ENCODE measurements at regions not wholly inside any gene's neighbourhood (a gene's known extent, or its start where the extent isn't known, plus 50 kb on each side); places are given as distances from the start of the nearest gene placed in this dataset.
"Not testable (repeated sequence)": the region's sequence is repeated elsewhere in the genome, so short reads cannot be mapped to it uniquely, and the experiment has no call there.

DNA sequence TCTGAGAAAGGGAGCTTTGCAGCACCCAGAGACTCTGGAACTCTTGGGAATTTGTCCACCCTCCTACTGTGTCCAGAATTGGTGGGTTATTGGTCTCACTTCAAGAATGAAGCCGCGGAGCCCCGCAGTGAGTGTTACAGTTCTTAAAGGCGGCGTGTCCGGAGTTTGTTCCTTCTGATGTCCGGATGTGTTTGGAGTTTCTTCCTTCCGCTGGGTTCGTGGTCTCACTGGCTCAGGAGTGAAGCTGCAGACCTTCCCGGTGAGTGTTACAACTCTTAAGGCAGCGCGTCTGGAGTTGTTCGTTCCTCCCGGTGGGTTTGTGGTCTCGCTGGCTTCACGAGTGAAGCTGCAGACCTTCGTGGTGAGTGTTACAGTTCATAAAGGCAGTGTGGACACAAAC is 824.7 kb downstream of the LRRTM4 start:
- H3K36me3 ChIP-seq (ENCODE audit: insufficient read depth, low read length); H3K27me3 ChIP-seq (ENCODE audit: insufficient read depth, low read length); H3K4me3 ChIP-seq (ENCODE audit: low read length); H3K9me3 ChIP-seq (ENCODE audit: low read length); H3K4me1 ChIP-seq (ENCODE audit: insufficient read depth, low read length); H2AFZ ChIP-seq (ENCODE audit: low read depth, low read length): not testable (repeated sequence)

DNA sequence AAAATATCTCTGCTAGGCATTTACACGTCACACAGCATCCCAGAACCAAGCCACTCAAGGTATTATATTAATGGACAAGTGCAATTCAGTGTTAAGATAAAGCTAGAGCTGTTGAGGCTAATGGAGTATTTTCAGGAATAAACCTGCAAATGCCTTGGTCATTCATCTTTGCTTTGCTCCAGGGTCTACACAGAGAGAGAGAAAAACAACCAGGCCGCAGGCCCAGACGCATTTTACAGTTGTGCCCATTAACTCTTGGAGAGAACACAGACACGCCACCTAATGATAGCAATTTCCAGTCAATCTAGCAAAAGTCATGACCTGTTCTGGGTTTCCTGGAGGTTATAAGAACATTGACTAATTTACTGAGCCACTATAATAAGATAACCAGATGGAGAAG is 829.3 kb downstream of the LRRTM4 start:
- Histone ChIP-seq H2AFZ (ENCODE audit: low read depth, low read length) (no peak overlapping the region), H3K4me3 (ENCODE audit: low read length) (no peak overlapping the region), H3K4me1 (ENCODE audit: insufficient read depth, low read length) (no peaks in the 10 kb centered on the region), H3K9me3 (ENCODE audit: low read length) (no peaks in the 10 kb centered on the region), H3K36me3 (ENCODE audit: insufficient read depth, low read length) (no peaks in the 10 kb centered on the region), H3K27me3 (ENCODE audit: insufficient read depth, low read length) (no peaks in the 10 kb centered on the region)

DNA sequence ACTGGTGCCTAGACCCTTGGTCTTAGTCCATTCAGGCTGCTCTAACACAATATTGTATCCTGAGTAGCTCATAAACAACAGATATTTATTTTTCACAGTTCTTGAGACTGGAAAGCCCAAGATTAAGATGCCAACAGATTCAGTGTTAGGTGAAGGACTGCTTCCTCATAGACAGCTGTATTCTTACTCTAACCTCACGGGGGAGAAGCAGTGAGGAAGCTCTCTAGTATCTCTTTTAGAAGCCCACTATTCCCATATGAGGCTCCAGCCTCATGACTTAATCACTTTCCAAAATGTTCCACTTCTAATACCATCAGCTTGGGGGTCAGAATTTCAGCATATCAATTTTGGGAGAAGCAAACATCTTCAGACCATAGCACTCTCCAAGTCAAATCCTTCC is 833.4 kb downstream of the LRRTM4 start:
- H3K9me3 ChIP-seq (ENCODE audit: low read length) = no peaks in the 10 kb centered on the region

DNA sequence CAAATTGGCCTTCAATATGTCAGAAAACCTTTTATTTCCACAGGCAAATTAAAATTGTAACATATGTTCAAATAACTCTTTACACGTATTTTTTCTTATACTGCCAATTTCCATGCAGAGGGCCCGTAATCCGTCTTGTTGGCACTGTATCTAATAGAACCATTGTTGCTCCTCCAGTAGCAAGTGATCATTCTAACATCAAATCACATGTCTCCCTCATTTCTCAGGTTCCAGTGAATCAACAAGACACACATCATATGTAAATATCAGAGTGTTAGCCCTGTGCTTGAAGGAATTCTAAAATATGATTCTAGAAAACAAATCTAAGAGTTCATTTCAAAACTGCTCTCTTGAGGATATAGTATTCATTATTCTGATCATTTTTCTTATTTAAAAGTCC is 834.3 kb downstream of the LRRTM4 start:
- Histone ChIP-seq H3K4me3 (ENCODE audit: low read length) (no peak overlapping the region), H3K4me1 (ENCODE audit: insufficient read depth, low read length) (no peaks in the 10 kb centered on the region)

More for the DNA sequence above, 833.4 kb downstream of the LRRTM4 start:
- no peaks in the 10 kb centered on the region for H3K4me1 ChIP-seq (ENCODE audit: insufficient read depth, low read length)
- no peak overlapping the region for H2AFZ ChIP-seq (ENCODE audit: low read depth, low read length)
- H3K27me3 ChIP-seq (ENCODE audit: insufficient read depth, low read length) = peaks cover 2% of the 10 kb centered on the region
- H3K36me3 ChIP-seq (ENCODE audit: insufficient read depth, low read length) = no peaks in the 10 kb centered on the region
- no peak overlapping the region for H3K4me3 ChIP-seq (ENCODE audit: low read length)

DNA sequence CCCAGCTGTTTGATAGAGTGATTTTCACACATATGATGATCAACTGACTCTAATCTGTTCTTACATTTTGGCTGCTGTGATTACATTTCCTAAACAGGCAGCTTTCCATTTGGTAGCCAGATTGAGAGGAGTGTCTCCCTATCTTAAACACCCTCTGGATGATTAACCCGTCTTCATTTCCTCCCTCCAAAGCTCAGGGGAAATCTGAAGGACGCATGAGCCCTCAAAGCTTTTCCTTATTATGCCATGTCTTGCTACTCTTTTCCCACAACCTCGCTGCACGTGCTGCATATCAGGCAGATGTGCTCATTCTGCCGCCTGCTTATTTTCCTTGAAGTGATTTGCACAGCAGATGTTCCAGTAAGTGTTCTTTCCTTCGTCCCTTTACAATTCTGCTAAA is 837.4 kb downstream of the LRRTM4 start:
- no peaks in the 10 kb centered on the region for H3K4me1 ChIP-seq (ENCODE audit: insufficient read depth, low read length)
- H3K4me3 ChIP-seq (ENCODE audit: low read length) = no peak overlapping the region
- H3K36me3 ChIP-seq (ENCODE audit: insufficient read depth, low read length) = no peaks in the 10 kb centered on the region
- H3K27me3 ChIP-seq (ENCODE audit: insufficient read depth, low read length) = peaks cover 2% of the 10 kb centered on the region
- H3K9me3 ChIP-seq (ENCODE audit: low read length) = no peaks in the 10 kb centered on the region
- no peak overlapping the region for H2AFZ ChIP-seq (ENCODE audit: low read depth, low read length)

More for the DNA sequence above, 834.3 kb downstream of the LRRTM4 start:
- Histone ChIP-seq H3K9me3 (ENCODE audit: low read length) (no peaks in the 10 kb centered on the region), H2AFZ (ENCODE audit: low read depth, low read length) (no peak overlapping the region), H3K36me3 (ENCODE audit: insufficient read depth, low read length) (no peaks in the 10 kb centered on the region), H3K27me3 (ENCODE audit: insufficient read depth, low read length) (peaks cover 2% of the 10 kb centered on the region)

DNA sequence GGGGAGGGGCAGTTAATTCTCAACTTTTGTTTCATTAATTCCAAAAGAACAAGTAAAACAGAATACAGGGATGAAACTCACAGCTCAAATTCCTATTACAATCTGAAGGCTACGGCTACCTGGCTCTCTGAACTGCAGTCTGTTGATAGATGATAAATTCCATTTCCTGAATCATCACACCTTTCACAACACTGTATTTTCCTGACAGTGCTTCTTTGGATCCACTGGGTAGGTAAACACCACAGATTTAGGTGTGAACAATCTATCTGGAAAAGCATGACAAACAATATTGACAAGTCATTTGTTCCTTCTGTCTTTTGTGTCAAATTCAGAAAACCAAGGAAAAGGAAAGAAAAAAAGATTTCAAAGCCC is 843.2 kb downstream of the LRRTM4 start:
- Histone ChIP-seq H3K9me3 (ENCODE audit: low read length) (no peaks in the 10 kb centered on the region), H2AFZ (ENCODE audit: low read depth, low read length) (no peak overlapping the region), H3K4me1 (ENCODE audit: insufficient read depth, low read length) (no peaks in the 10 kb centered on the region), H3K27me3 (ENCODE audit: insufficient read depth, low read length) (no peaks in the 10 kb centered on the region), H3K36me3 (ENCODE audit: insufficient read depth, low read length) (no peaks in the 10 kb centered on the region), H3K4me3 (ENCODE audit: low read length) (no peak overlapping the region)

DNA sequence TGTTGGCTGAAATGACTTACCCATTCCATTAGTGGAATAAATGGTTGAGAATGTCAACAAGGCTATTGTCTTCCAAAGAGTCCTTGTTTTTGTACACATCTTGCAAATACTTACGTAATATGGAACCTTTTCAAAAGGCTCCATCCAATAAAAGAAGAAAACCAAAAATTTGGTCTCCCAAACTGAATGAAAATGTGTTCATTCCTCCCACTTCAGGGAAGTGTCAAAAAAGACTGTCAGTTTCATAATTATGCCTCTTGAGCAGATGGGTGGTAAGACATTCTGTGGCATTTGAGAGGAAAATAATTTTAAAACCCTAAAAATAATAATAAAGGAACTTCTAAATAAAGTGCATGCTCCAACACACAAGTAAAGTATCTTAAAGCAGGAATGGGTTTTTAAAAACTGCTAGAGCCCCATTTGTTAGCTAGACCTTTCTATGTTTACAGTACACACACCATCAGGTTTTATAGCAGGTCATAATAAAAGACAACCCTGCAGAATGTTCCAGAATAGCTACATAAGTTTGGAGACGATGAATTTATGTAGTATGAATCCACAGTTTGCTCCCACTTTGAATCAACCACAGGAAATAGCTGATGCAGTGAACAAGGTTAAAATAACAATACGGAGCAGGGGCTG is 843.7 kb downstream of the LRRTM4 start:
- Histone ChIP-seq H3K4me3 (ENCODE audit: low read length) (no peak overlapping the region), H3K4me1 (ENCODE audit: insufficient read depth, low read length) (no peaks in the 10 kb centered on the region), H3K9me3 (ENCODE audit: low read length) (no peaks in the 10 kb centered on the region), H2AFZ (ENCODE audit: low read depth, low read length) (no peak overlapping the region), H3K27me3 (ENCODE audit: insufficient read depth, low read length) (no peaks in the 10 kb centered on the region), H3K36me3 (ENCODE audit: insufficient read depth, low read length) (no peaks in the 10 kb centered on the region)

- no peaks in the 10 kb centered on the region for H3K27me3 ChIP-seq (ENCODE audit: insufficient read depth, low read length)
- no peaks in the 10 kb centered on the region for H3K36me3 ChIP-seq (ENCODE audit: insufficient read depth, low read length)
- no peak overlapping the region for H3K4me3 ChIP-seq (ENCODE audit: low read length)
- no peak overlapping the region for H2AFZ ChIP-seq (ENCODE audit: low read depth, low read length)
- H3K4me1 ChIP-seq (ENCODE audit: insufficient read depth, low read length) = no peaks in the 10 kb centered on the region
- no peaks in the 10 kb centered on the region for H3K9me3 ChIP-seq (ENCODE audit: low read length)
These were observed 847.0 kb downstream of the LRRTM4 start for GRCh38 chr2:76675212-76675611.

GRCh38 chr2:76672798-76673197 is 849.4 kb downstream of the LRRTM4 start:
- no peak overlapping the region for H3K4me3 ChIP-seq (ENCODE audit: low read length)
- no peaks in the 10 kb centered on the region for H3K27me3 ChIP-seq (ENCODE audit: insufficient read depth, low read length)
- no peaks in the 10 kb centered on the region for H3K9me3 ChIP-seq (ENCODE audit: low read length)
- peaks cover under 1% of the 10 kb centered on the region for H3K4me1 ChIP-seq (ENCODE audit: insufficient read depth, low read length)
- H3K36me3 ChIP-seq (ENCODE audit: insufficient read depth, low read length) = no peaks in the 10 kb centered on the region
- no peak overlapping the region for H2AFZ ChIP-seq (ENCODE audit: low read depth, low read length)

GRCh38 chr2:76669966-76670465 is 852.2 kb downstream of the LRRTM4 start:
- no peak overlapping the region for H3K4me3 ChIP-seq (ENCODE audit: low read length)
- H2AFZ ChIP-seq (ENCODE audit: low read depth, low read length) = no peak overlapping the region
- H3K36me3 ChIP-seq (ENCODE audit: insufficient read depth, low read length) = no peaks in the 10 kb centered on the region
- H3K9me3 ChIP-seq (ENCODE audit: low read length) = no peaks in the 10 kb centered on the region
- H3K4me1 ChIP-seq (ENCODE audit: insufficient read depth, low read length) = peaks cover 3% of the 10 kb centered on the region
- no peaks in the 10 kb centered on the region for H3K27me3 ChIP-seq (ENCODE audit: insufficient read depth, low read length)

GRCh38 chr2:76668279-76668678 is 853.9 kb downstream of the LRRTM4 start:
- H3K36me3 ChIP-seq (ENCODE audit: insufficient read depth, low read length) = no peaks in the 10 kb centered on the region
- no peak overlapping the region for H2AFZ ChIP-seq (ENCODE audit: low read depth, low read length)

DNA sequence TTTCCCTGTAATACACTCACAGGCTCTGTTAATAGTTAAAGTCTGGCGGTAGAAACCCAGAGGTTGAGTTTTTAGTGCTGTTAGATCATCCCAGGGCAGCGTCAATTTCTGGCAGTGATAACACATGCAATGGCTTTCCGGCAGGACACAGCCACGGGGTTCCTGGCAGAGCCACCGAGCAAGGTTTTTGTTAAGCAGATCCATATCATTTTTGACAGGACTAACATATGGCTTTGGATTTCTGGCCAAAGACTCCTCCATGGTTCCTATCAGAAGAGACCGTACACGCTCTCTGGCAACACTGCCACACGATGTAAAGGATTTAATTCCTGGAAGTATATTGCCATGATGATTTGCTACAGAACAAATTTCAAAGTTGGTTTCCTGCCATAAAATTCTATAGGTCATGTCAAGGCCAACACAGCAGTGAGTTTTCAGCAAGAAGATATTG is 854.3 kb downstream of the LRRTM4 start:
- H3K4me3 ChIP-seq (ENCODE audit: low read length) = no peak overlapping the region
- H3K27me3 ChIP-seq (ENCODE audit: insufficient read depth, low read length) = no peaks in the 10 kb centered on the region
- H3K36me3 ChIP-seq (ENCODE audit: insufficient read depth, low read length) = no peaks in the 10 kb centered on the region
- peaks cover 3% of the 10 kb centered on the region for H3K4me1 ChIP-seq (ENCODE audit: insufficient read depth, low read length)
- no peaks in the 10 kb centered on the region for H3K9me3 ChIP-seq (ENCODE audit: low read length)
- H2AFZ ChIP-seq (ENCODE audit: low read depth, low read length) = no peak overlapping the region

More at GRCh38 chr2:76668279-76668678, 853.9 kb downstream of the LRRTM4 start:
- no peaks in the 10 kb centered on the region for H3K27me3 ChIP-seq (ENCODE audit: insufficient read depth, low read length)
- no peaks in the 10 kb centered on the region for H3K9me3 ChIP-seq (ENCODE audit: low read length)
- peaks cover 3% of the 10 kb centered on the region for H3K4me1 ChIP-seq (ENCODE audit: insufficient read depth, low read length)
- H3K4me3 ChIP-seq (ENCODE audit: low read length) = no peak overlapping the region

DNA sequence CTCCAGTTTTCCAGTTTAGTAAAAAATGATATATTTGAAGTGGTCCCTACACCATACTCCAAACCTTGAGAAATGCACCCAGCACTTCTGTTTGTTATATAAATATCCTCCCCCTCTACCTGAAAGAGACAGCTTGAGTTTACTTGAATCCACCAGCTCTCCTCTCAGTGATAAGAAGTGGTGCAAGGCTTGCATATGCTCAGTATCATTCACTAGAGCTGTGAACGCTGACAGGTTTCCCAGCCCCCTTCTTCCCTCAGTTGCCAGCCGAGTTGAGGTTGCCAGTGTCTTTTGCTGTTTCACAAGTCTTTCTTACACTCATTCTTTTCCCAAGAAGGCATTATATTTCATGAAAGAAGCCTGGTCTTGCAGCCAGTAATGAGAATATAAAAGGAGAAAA is 880.0 kb downstream of the LRRTM4 start:
- H3K4me1 ChIP-seq (ENCODE audit: insufficient read depth, low read length) = no peaks in the 10 kb centered on the region
- H3K4me3 ChIP-seq (ENCODE audit: low read length) = no peak overlapping the region

GRCh38 chr2:76641506-76641905 is 880.7 kb downstream of the LRRTM4 start:
- no peak overlapping the region for H2AFZ ChIP-seq (ENCODE audit: low read depth, low read length)
- no peaks in the 10 kb centered on the region for H3K9me3 ChIP-seq (ENCODE audit: low read length)
- no peaks in the 10 kb centered on the region for H3K4me1 ChIP-seq (ENCODE audit: insufficient read depth, low read length)
- no peaks in the 10 kb centered on the region for H3K36me3 ChIP-seq (ENCODE audit: insufficient read depth, low read length)
- no peaks in the 10 kb centered on the region for H3K27me3 ChIP-seq (ENCODE audit: insufficient read depth, low read length)
- H3K4me3 ChIP-seq (ENCODE audit: low read length) = no peak overlapping the region

More for the DNA sequence above, 880.0 kb downstream of the LRRTM4 start:
- Histone ChIP-seq H2AFZ (ENCODE audit: low read depth, low read length) (no peak overlapping the region), H3K36me3 (ENCODE audit: insufficient read depth, low read length) (no peaks in the 10 kb centered on the region), H3K9me3 (ENCODE audit: low read length) (no peaks in the 10 kb centered on the region), H3K27me3 (ENCODE audit: insufficient read depth, low read length) (no peaks in the 10 kb centered on the region)
